ENCODE measurements at regions not wholly inside any gene's neighbourhood (a gene's known extent, or its start where the extent isn't known, plus 50 kb on each side); places are given as distances from the start of the nearest gene placed in this dataset.
"Not testable (repeated sequence)": the region's sequence is repeated elsewhere in the genome, so short reads cannot be mapped to it uniquely, and the experiment has no call there.

- no peak for DNase-seq (ENCODE audit: low spot score)
Measured at GRCh38 chr5:108459769-108460168, 77.9 kb upstream of the FBXL17 start.

GRCh38 chr5:108451269-108451668 is 69.4 kb upstream of the FBXL17 start:
- DNase-seq (ENCODE audit: low spot score) = no peak

- DNase-seq (ENCODE audit: low spot score) = not testable (repeated sequence)
Measured at GRCh38 chr5:108444130-108444529, 62.2 kb upstream of the FBXL17 start.

- not testable (repeated sequence) for DNase-seq (ENCODE audit: low spot score)
Measured at GRCh38 chr5:108442063-108442651, 60.3 kb upstream of the FBXL17 start.

- DNase-seq (ENCODE audit: low spot score) = no peak
Measured at GRCh38 chr5:108437425-108437824, 55.5 kb upstream of the FBXL17 start.

- no peak for DNase-seq (ENCODE audit: low spot score)
Measured at GRCh38 chr5:108436696-108437095, 54.8 kb upstream of the FBXL17 start.

- no peak for DNase-seq (ENCODE audit: low spot score)
Measured at GRCh38 chr5:108433600-108433999, 51.7 kb upstream of the FBXL17 start.

- no peak for DNase-seq (ENCODE audit: low spot score)
Measured at GRCh38 chr5:108432024-108432423, 50.1 kb upstream of the FBXL17 start.

Measured in LoVo (cell line).